HepG2 (cell line): ENCODE measurements at regions not wholly inside any gene's neighbourhood (a gene's known extent, or its start where the extent isn't known, plus 50 kb on each side); places are given as distances from the start of the nearest gene placed in this dataset.

Experiments
- ATAC-seq: fragments of 200-7000 bp; cut with Tn5 transposase; 3 replicates; pipeline ENCODE4 v1.9.1; 2020; ENCODE audit warnings: mild to moderate bottlenecking, moderate library complexity
- BruUV-seq: library from RNA; stranded (reverse); fragments of 400-500 nt; replicated peaks from 2 replicates; lab custom pipeline; 2021; lab: Mats Ljungman, UMichigan
- CTCF ChIA-PET: fragments of 300-600 bp; formaldehyde crosslinking; extraction: SDS; loops from one replicate; lab custom pipeline; 2021; ENCODE audit warnings: low total read pairs, inconsistent platforms, low intra/inter-chr PET ratio; lab: Yijun Ruan, JAX
- POLR2A ChIA-PET: fragments of 350-600 bp; sonication (Branson Sonifier 250); formaldehyde crosslinking; loops from one replicate; lab custom pipeline; 2020; ENCODE audit warnings: antibody characterized with exemption, inconsistent platforms; lab: Yijun Ruan, JAX
- DNase-seq: peaks from one replicate; pipeline ENCODE4 v3.0.0-alpha.2; 2015; ENCODE audit warnings: low spot score
- FAIRE-seq: peaks from 3 replicates; lab custom pipeline; 2011; peaks lifted over from hg19 to GRCh38; lab: Jason Lieb, UNC
- H2AFZ ChIP-seq: one replicate; pipeline ENCODE4 v1.6.1; 2011; ENCODE audit warnings: low read length, inconsistent platforms
- H3K27ac ChIP-seq: fragments of 300-600 bp; 3 replicates; pipeline ENCODE4 v1.8.0; 2011; ENCODE audit warnings: mixed run types, mild to moderate bottlenecking, mixed read lengths, low read length, inconsistent platforms; ENCODE audit not compliant: insufficient read depth; ENCODE audit errors: extremely low read length
- H3K27me3 ChIP-seq, 2 experiments: fragments of 200-600 bp in 1 of 2; 2 replicates in 1 of 2; 3 replicates in 1 of 2; pipeline versions ENCODE4 v1.6.0 to v1.8.0; 2011; ENCODE audit warnings: low read length in 2 of 2, mild to moderate bottlenecking in 2 of 2, moderate library complexity in 2 of 2, inconsistent platforms in 1 of 2; ENCODE audit not compliant: insufficient read depth in 2 of 2, control insufficient read depth in 1 of 2
- H3K36me3 ChIP-seq, 2 experiments: fragments of 200-600 bp in 1 of 2; replicated peaks in 1 of 2; 2 replicates in 1 of 2; 3 replicates in 1 of 2; pipeline versions ENCODE4 v1.5.1 to v1.8.0; 2011; ENCODE audit warnings: low read length in 2 of 2, inconsistent platforms in 1 of 2; ENCODE audit not compliant: insufficient read depth in 2 of 2, control insufficient read depth in 1 of 2
- H3K4me1 ChIP-seq: 2 replicates; pipeline ENCODE4 v1.5.1; 2012; ENCODE audit warnings: low read length, inconsistent platforms; ENCODE audit not compliant: insufficient read depth
- H3K4me2 ChIP-seq: 2 replicates; pipeline ENCODE4 v1.6.0; 2011; ENCODE audit warnings: low read depth, low read length, inconsistent platforms
- H3K4me3 ChIP-seq, 3 experiments: fragments of 200-600 bp in 1 of 3; sonication (generic), shearing (Covaris generic) in 1 of 3; replicated peaks in 1 of 3; 2 replicates each; pipeline ENCODE4 v1.5.1; 2011 to 2016; ENCODE audit warnings: low read length in 3 of 3, inconsistent platforms in 2 of 3, low read depth in 2 of 3, mild to moderate bottlenecking in 2 of 3, control low read depth in 1 of 3, mixed read lengths in 1 of 3; ENCODE audit not compliant: insufficient read depth in 1 of 3
- H3K79me2 ChIP-seq: one replicate; pipeline ENCODE4 v1.6.1; 2011; ENCODE audit warnings: low read length, inconsistent platforms; ENCODE audit not compliant: insufficient read depth
- H3K9ac ChIP-seq: 2 replicates; pipeline ENCODE4 v1.6.0; 2011; ENCODE audit warnings: mild to moderate bottlenecking, low read depth, low read length, inconsistent platforms; ENCODE audit not compliant: insufficient read depth
- H3K9me3 ChIP-seq: 2 replicates; pipeline ENCODE4 v1.5.1; 2012; ENCODE audit warnings: mild to moderate bottlenecking, low read length
- H4K20me1 ChIP-seq: 2 replicates; pipeline ENCODE4 v1.6.0; 2011; ENCODE audit warnings: inconsistent platforms, mild to moderate bottlenecking, low read length, moderate library complexity; ENCODE audit not compliant: insufficient read depth
- ERF ChIP-seq: IDR thresholded peaks from 2 replicates; pipeline ENCODE4 v1.6.1; 2018; ENCODE audit warnings: missing biosample characterization, missing genetic modification reagents
- FOXK2 ChIP-seq: fragments of 450-650 bp; IDR thresholded peaks from 2 replicates; pipeline ENCODE4 v1.6.1; 2016
- NFE2L2 ChIP-seq: fragments of 150-350 bp; IDR thresholded peaks from 2 replicates; pipeline ENCODE4 v1.6.1; 2014; ENCODE audit warnings: low read length
- NR2F2 ChIP-seq: IDR thresholded peaks from 2 replicates; pipeline ENCODE4 v1.6.1; 2012; ENCODE audit warnings: low read depth, inconsistent platforms, borderline replicate concordance
- PHF8 ChIP-seq: sonication (generic); formaldehyde crosslinking; IDR thresholded peaks from 2 replicates; pipeline ENCODE4 v1.5.0; 2020; ENCODE audit warnings: missing genetic modification reagents
- POLR2A ChIP-seq, 2 experiments: IDR thresholded peaks; 2 replicates each; pipeline ENCODE4 v1.6.1; 2011; ENCODE audit warnings: low read depth in 2 of 2, low read length in 2 of 2, mild to moderate bottlenecking in 1 of 2, moderate library complexity in 1 of 2; ENCODE audit not compliant: insufficient read depth in 1 of 2
- RFX1 ChIP-seq: fragments of 450-650 bp; IDR thresholded peaks from 2 replicates; pipeline ENCODE4 v1.6.1; 2017
- SOX5 ChIP-seq: IDR thresholded peaks from 2 replicates; pipeline ENCODE4 v1.6.1; 2016; ENCODE audit warnings: borderline replicate concordance
- TEAD3 ChIP-seq: optimal IDR thresholded peaks from 2 replicates; pipeline ENCODE3; 2016; ENCODE audit warnings: borderline replicate concordance
- ZFP36 ChIP-seq: fragments of 150-350 bp; IDR thresholded peaks from 2 replicates; pipeline ENCODE4 v1.6.1; 2018; ENCODE audit warnings: borderline replicate concordance, low read length, low read depth; ENCODE audit not compliant: partially characterized antibody
- ZKSCAN8 ChIP-seq: IDR thresholded peaks from 2 replicates; pipeline ENCODE4 v1.6.1; 2016; ENCODE audit warnings: borderline replicate concordance, missing genetic modification reagents, missing compliant biosample characterization
- ZNF136 ChIP-seq: sonication (generic); formaldehyde crosslinking; IDR thresholded peaks from 2 replicates; pipeline ENCODE4 v1.8.1; 2022; ENCODE audit warnings: low read depth, mild to moderate bottlenecking, moderate library complexity, missing genetic modification reagents
- ZNF224 ChIP-seq: sonication (generic); formaldehyde crosslinking; IDR thresholded peaks from 2 replicates; pipeline ENCODE4 v1.5.0; 2020; ENCODE audit warnings: mild to moderate bottlenecking, missing genetic modification reagents
- ZNF441 ChIP-seq: sonication (generic); formaldehyde crosslinking; IDR thresholded peaks from 2 replicates; pipeline ENCODE4 v1.7.0; 2021; ENCODE audit warnings: missing genetic modification reagents, borderline replicate concordance
- ZNF552 ChIP-seq: sonication (generic); formaldehyde crosslinking; IDR thresholded peaks from 2 replicates; pipeline ENCODE4 v1.9.0; 2022; ENCODE audit warnings: missing genetic modification reagents, mild to moderate bottlenecking, borderline replicate concordance
- ZNF766 ChIP-seq: sonication (generic); formaldehyde crosslinking; IDR thresholded peaks from 2 replicates; pipeline ENCODE4 v1.5.0; 2020; ENCODE audit warnings: missing genetic modification reagents, borderline replicate concordance
- WGBS: methylation state at CpG from one replicate; pipeline ENCODE4 v1.1.6; 2017; ENCODE audit warnings: low lambda C conversion rate; 5-methylcytosine and 5-hydroxymethylcytosine counted together
- in situ Hi-C: cut with HindIII; loops from 2 replicates; pipeline ENCODE4 v1.10.0; 2017; ENCODE audit warnings: low pct_unique_long_range_greater_than_20kb; ENCODE audit not compliant: extremely low pct_ligation_motif_present
- intact Hi-C: fragments of 100-400 bp; cut with micrococcal nuclease; formaldehyde crosslinking; loops from one replicate; pipeline ENCODE4 v1.10.0; 2022; ENCODE audit not compliant: unreplicated experiment
- TF ChIP-seq, protein P1 (sequence below): IDR thresholded peaks from 2 replicates; pipeline ENCODE4 v1.6.1; 2012; ENCODE audit warnings: low read depth, low read length, improper control_type of control experiment
- TF ChIP-seq, protein P2 (sequence below): IDR thresholded peaks from 2 replicates; pipeline ENCODE4 v1.6.1; 2016; ENCODE audit warnings: missing genetic modification reagents, missing compliant biosample characterization

DNA sequence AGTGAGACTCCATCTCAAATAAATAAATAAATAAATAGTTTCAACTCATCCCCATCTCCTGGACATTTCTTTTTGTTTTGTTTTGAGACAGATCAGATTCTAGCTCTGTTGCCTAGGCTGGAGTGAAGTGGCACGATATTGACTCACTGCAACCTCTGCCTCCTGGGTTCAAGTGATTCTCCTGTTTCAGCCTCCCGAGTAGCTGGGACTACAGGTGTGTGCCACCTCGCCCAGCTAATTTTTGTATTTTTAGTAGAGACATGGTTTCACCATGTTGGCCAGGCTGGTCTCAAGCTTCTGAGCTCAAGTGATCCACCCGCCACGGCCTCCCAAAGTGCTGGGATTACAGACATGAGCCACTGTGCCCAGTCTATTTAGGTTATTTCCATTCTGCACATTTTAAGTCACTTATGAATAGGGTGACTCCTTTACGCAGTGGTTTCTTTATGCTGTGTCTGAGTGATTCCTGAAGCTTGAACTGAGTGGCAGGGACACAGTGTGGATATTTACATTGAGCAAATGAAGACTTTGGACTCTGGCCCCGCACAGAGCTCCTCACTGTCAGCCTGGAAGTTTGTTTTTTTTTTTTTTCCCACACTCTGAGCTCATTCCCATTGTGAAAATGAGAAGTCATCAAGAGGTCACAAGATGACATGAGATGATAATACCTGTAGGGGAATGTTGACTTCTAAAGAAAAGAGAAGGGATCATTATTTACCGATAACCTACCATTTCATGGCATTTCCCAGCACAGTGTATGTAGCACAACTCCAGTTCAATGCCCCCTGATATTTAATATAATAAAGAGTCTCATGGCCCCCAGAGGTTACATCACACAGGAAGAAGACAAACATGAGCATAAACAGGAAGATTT lies 72.6 kb downstream of the TBX3 start (continued):
- TF ChIP-seq, protein P1, sequence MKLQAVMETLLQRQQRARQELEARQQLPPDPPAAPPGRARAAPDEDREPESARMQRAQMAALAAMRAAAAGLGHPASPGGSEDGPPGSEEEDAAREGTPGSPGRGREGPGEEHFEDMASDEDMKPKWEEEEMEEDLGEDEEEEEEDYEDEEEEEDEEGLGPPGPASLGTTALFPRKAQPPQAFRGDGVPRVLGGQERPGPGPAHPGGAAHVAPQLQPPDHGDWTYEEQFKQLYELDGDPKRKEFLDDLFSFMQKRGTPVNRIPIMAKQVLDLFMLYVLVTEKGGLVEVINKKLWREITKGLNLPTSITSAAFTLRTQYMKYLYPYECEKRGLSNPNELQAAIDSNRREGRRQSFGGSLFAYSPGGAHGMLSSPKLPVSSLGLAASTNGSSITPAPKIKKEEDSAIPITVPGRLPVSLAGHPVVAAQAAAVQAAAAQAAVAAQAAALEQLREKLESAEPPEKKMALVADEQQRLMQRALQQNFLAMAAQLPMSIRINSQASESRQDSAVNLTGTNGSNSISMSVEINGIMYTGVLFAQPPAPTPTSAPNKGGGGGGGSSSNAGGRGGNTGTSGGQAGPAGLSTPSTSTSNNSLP, result peak; percentile 82; the same call in 1 of the 2 replicates
- TF ChIP-seq TEAD3 (CRISPR knock-in tag) (peak; percentile 85), ZKSCAN8 (CRISPR knock-in tag) (peak; percentile 33; the same call in 1 of the 2 replicates), ERF (CRISPR knock-in tag) (peak; percentile 63; the same call in 1 of the 2 replicates), ZNF224 (CRISPR knock-in tag) (0 out of 2 replicates have a peak, but pooled peaks have one; percentile 39), ZNF766 (0 out of 2 replicates have a peak, but pooled peaks have one; percentile 72), POLR2A (IDR thresholded peaks at IDR 0.05; ENCODE audit: insufficient read depth in 1 of 2, low read depth in 2 of 2, low read length in 2 of 2) (peak; percentile 34 to 59; a peak in 2 of 4 replicates), ZNF552 (CRISPR knock-in tag) (peak; percentile 31; the same call in 1 of the 2 replicates)

DNA sequence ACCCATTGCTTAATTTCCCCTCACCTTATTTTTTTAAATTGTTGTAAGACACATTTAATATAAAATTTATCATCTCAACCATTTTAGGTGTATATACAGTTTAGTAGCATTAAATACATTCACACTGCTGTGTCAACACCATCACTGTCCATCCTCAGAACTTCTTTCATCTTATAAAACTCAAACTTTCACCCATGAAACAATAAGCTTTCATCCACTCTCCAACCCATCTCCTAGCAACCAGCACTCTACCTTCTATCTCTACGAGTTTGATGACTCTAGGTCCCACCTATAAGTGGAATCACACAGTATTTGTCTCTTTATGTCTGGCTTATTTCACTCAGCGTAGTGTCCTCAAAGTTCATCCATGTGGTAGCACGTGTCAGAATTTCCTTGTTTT lies 75.5 kb downstream of the TBX3 start:
- Histone ChIP-seq H3K4me2 (no peak overlapping the region), H3K4me1 (peaks cover 70% of the 10 kb centered on the region), H3K4me3 (no peak overlapping the region), H3K36me3 (no peaks in the 10 kb centered on the region), H3K79me2 (no peaks in the 10 kb centered on the region), H3K9me3 (no peaks in the 10 kb centered on the region), H2AFZ (no peak overlapping the region), H3K9ac (0 out of 2 replicates have a peak overlapping the region, but pooled peaks have one; percentile 47), H4K20me1 (no peaks in the 10 kb centered on the region), H3K27me3 (no peaks in the 10 kb centered on the region), H3K27ac (peak overlapping the region; percentile 67)
- no TSS peak for BruUV-seq
- FAIRE-seq, result peak; percentile 48
- no peak for ATAC-seq
- intact Hi-C loops, result no loop called here
- DNase-seq, result peak; percentile 86
- 36% methylated on average over 3 of the region's 3 CpGs for WGBS
- CTCF ChIA-PET, result no interaction called here
- POLR2A ChIA-PET, result no interaction called here
- in situ Hi-C loops, result no loop called here
- TF ChIP-seq ZNF441 (CRISPR knock-in tag), result no peak
- peak; percentile 75 for TF ChIP-seq RFX1
- TF ChIP-seq ZFP36, result no peak
- no peak for TF ChIP-seq PHF8
- no peak for TF ChIP-seq FOXK2
- peak; percentile 84; the same call in 1 of the 2 replicates for TF ChIP-seq SOX5
- TF ChIP-seq NFE2L2, result no peak
- TF ChIP-seq ZNF136 (CRISPR knock-in tag), result no peak
- TF ChIP-seq NR2F2, result no peak
- TF ChIP-seq, protein P2, sequence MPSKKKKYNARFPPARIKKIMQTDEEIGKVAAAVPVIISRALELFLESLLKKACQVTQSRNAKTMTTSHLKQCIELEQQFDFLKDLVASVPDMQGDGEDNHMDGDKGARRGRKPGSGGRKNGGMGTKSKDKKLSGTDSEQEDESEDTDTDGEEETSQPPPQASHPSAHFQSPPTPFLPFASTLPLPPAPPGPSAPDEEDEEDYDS (CRISPR knock-in tag), result no peak
